Left lobe of liver (tissue), 2 donors: ENCODE measurements at regions not wholly inside any gene's neighbourhood (a gene's known extent, or its start where the extent isn't known, plus 50 kb on each side); places are given as distances from the start of the nearest gene placed in this dataset.
A peak's percentile ranks its signal among the peaks of the same experiment; 100 is the strongest.
"Not testable (repeated sequence)": the region's sequence is repeated elsewhere in the genome, so short reads cannot be mapped to it uniquely, and the experiment has no call there.

ENCODE experiments used
- ATAC-seq: fragments of 200-7000 bp; cut with Tn5 transposase; one replicate; pipeline ENCODE4 v1.9.1; 2020; ENCODE audit warnings: mild to moderate bottlenecking, moderate library complexity
- DNase-seq: peaks from one replicate; pipeline ENCODE4 v3.0.0-alpha.2; 2020; ENCODE audit warnings: low spot score
- donor health status: DM: no; HTN: no; CAD: no; lungs with moderate emphysema.
- donor health status: DM: no; HTN: yes; CAD: no.

DNA sequence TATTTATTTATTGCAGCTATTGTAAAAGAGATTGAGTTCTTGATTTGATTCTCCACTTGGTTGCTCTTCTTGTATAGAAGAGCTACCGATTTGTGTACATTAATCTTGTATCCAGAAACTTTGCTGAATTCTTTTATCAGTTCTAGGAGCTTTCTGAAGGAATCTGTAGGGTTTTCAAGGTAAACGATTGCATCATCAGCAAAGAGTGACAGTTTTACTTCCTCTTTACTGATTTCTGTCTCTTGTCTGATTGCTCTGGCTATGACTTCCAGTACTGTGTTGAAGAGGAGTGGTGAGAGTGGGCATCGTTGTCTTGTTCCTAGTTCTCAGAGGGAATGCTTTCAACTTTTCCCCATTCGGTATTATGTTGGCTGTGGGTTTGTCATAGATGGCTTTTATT lies 103.1 kb downstream of the CAPZA3 start:
- ATAC-seq, DNase-seq: not testable (repeated sequence)

DNA sequence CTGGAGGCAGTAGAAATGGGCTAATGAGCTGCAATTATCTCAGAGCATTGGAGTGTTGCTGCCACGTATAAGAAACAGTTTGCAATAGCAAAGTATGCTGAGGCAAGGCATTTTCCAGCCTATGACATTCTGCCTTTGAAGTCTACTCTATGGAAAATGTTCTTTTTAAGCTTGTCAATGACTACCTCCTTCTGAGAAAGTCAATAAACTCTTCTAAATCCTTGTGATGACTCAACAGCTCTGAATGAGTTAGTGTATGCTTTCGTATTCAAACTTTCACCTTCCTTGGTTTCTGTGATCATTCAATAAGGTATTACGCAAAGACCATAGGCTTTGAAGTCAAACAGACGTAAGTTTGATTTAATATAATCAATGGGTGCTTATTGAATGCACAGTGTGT lies 111.2 kb downstream of the CAPZA3 start:
- ATAC-seq (no peak), DNase-seq (no peak)

DNA sequence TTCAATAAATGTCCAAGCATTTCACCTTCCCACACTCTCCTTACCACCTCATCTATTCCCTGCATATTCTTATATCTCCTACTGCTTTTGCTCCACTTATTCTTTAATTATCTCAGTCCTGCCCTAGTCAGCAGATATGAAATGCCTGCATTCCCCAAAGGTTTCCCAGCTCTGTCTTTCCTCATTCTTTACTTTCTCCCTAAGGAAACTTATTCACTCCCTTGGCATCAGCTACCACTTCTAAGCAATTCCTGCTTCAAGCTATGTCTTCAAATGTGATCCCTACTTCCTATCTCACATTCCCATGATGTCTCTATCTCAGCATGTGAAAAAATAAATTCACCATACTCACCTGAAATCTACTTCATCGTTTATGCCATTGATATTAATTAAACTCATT lies 111.8 kb downstream of the CAPZA3 start:
- DNase-seq (no peak), ATAC-seq (no peak)

DNA sequence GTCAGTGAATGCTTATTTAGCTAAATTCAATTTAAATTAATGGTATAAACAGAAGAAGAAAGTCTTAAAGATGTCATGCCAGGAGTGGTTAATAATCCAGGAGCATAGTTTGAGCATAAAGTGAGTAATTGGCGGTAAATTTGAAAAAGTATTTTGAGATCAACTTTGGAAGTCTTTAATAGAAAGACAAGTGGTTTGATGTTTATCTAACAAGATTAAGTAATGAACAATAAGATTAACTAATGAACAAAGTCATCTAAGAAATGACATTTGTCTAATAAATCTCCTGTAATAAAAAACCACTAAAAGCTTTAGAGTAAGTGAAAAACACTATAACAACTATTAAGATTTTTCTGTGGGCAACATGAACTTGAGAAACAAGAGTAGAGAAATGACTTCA lies 112.8 kb downstream of the CAPZA3 start:
- no peak for ATAC-seq
- DNase-seq, result no peak

DNA sequence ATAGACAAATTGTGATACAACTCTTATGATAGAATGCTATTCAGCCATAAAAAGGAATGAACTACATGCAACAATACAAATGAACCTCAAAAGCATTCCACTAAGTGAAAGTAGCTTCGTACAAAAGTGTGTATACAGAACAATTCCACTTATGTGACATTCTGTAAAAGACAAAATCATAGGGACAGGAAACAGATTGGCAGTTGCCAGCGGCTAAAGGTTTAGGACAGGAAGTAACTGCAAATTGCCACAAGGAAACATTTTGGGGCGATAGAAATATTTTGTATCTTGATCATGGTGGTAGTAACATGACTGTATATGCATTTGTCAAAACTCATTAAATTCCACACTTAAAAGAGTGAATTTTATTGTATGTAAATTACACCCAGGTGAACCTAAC lies 113.4 kb downstream of the CAPZA3 start:
- ATAC-seq, result no peak
- DNase-seq, result no peak

DNA sequence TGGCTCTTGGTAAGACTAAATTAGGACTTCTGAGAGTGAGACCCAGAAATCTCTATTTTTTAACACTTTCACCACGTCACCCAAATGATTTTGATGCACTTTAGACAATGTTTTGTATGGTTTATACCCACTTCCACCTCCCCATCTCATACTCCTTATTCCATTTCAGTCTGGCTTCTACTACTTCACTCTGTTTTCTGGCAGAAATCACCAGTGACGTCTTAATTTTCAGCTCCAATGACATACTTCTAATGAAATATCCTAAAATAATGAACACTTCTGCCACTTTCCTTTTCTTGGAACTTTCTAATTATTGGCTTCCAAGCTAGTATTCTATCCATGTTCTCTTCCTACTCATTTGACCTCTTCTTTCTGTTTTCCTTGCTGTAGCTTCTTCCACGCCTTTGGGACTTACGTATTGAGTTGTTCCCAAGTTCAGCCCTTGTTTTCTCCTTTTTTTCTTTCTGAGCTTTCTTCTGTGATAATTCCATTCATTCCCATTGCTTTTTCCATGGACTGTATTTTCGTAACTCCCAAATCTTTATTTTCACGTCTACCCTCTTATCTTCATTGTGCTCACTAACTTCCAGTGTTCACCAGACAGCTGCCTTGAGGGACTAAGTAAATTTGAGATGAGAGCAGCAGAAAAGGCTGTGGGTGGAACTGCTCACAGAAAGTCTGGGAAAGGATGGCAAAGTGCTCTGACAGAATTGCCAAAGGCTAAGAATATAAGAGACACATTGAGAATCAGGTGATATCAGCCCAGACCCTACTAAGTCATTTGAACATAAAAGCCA lies 115.8 kb downstream of the CAPZA3 start:
- DNase-seq, result no peak
- no peak for ATAC-seq

DNA sequence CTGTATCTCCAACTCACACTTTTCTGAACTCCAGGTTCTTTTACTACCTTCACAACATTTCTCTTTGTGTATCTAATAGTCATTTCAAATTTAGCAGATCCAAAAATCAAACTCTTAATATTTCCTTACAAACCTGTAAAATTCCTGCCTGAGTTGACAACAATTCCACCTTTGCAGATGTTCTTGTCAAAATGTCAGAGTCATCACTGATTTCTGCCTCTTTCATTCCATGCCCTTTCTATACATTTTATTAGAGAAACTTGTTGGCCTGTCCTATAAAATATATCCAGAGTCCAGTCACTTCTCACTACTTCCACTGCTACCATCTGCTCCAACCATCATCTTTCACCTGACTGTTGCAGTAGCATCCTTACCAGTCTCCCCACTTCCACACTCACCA lies 119.7 kb downstream of the CAPZA3 start:
- ATAC-seq (no peak), DNase-seq (no peak)

DNA sequence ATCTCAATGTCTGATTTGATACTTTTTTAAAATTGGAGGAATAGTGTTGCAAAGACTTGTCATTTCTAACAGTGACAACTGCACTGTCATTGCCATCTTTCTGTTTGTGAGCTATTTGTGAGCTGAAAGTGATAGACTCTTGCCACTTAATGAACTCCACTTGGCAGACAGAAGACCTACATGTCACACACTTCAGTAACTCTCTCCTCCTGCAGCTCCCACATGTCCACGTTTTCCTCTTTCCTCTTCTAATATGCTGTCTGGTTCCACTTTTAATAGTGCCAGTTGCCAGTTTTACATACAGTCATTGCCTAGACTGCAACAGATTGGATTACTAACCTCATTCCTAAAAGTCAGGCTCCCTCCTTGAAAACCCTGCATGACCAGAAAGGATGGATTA lies 121.5 kb downstream of the CAPZA3 start:
- ATAC-seq (no peak), DNase-seq (no peak)

DNA sequence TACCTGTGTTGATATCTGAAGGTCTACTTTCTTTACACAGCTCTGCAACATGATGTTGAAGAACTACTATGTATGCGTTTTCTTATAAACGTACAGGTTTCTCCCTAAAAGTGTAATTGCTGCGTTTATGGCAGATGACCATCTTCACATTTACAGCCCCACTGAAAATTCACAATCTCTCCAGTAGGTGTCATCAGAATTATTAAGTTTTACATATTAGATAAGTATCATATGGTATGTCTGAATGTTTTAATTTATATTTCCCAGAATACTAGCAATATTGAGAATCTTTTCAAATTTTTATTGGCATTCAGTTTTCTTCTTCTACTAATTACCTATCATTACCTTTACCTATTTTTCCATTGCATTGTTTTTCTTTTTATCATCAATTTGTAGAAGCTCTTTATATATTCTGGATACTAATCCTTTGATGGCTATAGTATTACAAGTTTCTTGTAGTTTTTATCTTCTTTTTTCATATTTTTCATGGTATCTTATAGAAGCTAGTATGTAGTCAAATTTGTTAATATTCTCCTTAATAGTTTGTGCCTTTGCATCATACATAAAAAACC lies 123.5 kb downstream of the CAPZA3 start:
- DNase-seq (no peak), ATAC-seq (peak; percentile 68)

DNA sequence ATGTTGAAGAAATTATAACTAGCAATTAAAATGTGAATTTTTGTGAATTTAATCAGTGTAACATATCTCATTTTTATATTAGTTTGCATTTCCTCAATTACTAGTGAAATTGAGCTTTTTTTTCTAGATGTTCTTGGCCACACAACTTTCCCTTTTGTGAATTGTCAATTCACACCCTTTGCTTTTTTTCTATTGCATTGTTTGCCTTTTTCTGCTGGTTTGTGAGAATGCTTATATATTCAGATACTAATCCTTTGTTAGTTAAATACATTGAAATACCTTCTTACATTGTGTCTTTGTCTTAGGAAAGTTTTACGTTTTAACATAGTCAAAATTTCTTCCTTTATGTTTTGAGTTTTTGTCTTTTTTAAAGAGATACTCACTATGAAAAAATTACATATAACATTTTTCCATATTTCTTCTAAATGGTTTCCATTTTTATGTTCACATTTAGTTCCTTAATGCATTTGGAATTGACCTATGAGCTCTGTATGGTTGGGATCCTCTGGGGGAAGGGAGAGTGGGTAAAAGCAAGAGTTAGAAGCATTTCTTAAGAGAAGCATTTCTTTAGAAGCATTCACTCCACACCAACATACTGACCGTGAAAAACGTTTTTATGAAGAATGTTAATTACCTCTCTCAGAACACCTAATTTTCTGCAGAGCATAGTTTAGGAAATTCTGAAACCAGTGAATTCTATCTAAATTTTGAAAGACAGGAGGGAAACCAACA lies 126.0 kb downstream of the CAPZA3 start:
- ATAC-seq, result no peak
- no peak for DNase-seq

DNA sequence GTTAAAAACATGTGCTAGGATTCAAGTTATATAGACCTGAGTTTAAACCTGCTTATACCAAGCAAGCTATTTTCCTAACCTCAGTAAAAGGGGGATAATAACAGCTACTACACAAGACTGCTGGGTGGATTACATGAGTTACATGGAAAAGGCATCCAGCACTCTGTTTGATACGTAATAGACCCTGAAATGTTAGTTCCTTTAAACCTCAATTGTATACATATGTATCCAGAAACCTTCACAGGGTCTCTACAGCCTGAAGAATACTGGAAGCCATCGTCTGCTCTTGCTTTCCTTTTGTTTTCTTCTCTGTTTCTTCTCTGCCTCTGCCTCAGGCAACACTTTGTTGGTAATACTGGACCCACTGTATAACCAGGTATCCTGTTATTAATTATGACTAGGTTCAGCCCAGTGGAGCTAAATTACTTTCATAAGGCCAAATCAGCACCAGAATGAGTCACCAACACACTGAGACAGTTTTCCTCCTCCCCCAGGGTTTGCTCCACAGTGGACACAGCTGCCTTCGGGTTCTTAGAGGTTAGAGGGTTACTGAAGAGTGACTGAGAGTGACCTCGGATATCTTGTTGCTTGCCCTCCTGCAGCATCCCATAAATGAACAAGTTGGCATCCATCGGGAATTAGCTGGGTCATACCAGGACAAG lies 127.1 kb downstream of the CAPZA3 start:
- DNase-seq, result no peak
- ATAC-seq, result no peak

DNA sequence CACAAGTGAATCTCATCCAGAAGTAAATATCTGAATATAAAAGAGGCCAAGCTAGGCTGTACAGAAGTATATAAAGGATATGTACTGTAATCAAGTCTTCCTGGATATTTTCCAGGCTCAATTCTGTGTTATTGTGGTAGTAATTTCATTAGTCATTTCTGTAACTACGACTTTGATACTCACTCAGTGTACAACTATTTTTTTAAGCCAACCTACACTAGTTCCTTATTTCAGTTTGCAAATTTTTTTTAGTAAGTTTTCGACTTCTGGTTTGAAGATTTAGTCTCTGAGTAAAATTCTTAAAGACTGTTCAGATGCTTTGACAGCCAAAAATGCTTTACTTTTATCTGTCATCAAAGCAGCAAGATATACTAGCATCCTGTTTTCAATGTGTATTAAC lies 130.8 kb downstream of the CAPZA3 start:
- ATAC-seq (no peak), DNase-seq (no peak)

DNA sequence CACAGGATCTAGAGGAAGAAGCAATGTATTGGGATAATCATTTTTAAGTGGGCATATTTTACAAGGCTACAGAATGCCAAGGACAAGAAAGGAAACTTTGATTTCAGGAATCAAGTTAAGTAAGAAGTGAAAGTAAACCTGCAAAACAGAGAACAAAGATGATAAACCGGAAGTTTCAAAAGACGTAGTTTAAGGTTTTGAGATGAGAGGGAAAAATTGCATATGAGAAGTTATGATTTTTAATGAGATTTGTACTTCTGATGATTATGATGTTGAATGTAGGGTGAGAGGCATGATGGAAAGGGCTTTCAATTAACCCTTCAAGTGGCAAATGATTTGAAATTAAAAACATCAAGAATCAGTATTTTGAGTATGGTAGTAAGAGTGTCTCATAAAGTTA lies 134.9 kb downstream of the CAPZA3 start:
- ATAC-seq (no peak), DNase-seq (no peak)

DNA sequence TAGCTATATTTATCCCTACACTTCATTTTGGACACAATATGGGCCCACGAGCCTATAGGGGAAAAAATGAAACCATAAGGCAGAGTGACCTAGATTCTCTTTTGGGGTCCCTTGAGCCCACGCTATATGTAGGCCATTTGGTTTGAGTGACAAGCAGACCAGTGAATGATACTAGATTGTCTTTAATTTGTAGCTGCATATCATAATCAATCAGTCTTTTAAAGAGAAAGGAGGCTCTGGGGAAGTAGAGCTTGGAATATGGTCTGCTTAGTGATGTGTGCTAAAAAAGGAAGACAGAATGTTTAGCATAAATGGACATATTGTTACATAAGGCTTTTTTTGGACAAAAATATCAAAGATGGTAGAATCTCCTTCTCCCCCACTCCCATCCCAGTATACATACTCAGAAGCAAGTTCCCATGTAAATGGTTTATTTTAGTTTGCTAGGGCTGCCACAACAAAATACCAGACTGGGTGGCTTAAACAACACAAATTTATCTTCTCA lies 140.8 kb downstream of the CAPZA3 start:
- DNase-seq (no peak), ATAC-seq (no peak)

DNA sequence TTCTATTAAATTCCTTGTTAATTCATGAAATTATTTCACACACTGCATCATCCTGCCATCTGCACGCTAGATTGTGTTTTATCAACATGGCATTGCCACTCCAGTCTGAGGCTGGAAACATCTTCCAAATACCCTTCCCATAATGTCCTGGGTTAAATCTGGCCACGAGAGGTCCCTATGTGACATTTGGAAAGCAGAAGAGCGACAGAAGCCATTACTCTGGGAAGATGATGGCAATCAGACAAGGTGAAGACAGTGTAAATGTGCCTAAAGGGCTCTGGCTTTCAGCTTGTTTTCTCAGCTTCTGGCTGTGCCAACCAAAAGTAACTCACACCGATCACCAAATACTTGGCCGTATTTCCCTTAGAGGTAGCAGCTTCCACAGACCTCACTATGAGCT lies 144.8 kb downstream of the CAPZA3 start:
- DNase-seq (no peak), ATAC-seq (peak; percentile 73)

DNA sequence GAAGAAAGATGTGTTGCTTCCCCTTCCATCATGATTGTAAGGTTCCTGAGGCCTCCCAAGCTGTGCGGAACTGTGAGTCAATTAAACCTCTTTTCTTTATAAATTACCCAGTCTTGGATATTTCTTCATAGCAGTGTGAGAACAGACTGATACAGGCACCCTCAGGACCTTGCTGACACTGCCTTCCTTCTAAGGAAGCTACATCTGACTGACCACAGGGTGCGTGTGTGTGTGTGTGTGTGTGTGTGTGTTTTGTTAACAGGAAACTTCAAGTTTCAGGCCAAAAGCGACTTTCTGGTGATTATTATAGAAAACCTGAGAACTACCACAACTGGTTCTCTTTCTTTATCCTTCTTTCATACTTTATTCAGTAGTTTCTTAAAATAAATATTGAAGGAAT lies 149.0 kb downstream of the CAPZA3 start:
- DNase-seq (no peak), ATAC-seq (no peak)

DNA sequence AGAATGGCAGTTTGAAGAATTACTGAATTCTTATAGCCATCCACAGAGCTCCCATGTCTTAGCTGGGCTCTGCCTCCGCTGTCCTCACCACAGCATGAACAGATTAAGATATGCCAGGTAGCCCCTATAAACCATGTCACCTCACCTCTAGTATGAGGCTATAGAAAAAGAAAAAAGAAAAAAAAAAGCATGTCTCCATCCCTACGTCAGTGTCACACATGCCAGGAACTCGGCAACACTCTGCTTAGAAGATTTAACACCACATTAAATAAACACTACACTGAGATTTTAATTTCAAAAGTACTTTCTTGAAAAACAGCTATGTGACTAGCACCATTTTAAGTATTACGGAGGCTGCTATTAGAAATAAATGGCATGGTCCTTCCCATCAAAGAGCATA lies 149.4 kb downstream of the CAPZA3 start:
- ATAC-seq, result no peak
- DNase-seq, result no peak

DNA sequence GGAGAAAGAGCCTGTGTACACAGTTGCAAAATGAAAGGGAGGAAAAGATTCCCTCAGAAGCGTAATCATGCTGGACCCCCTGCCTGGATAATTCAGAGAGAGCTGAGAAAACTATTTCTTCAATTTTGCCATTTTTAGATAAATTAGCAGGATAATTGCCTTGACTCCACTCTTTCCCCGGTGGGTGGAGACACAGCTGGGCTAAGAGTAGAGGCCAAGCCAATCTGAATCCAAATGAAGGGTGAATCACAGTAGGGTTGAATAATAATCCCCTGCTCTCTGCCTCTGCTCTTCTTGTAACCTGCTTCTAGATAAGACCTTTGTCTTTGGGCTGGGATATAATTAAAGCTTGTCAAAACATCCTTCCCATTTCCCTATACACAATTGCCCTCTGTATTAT lies 150.1 kb downstream of the CAPZA3 start:
- DNase-seq (no peak), ATAC-seq (no peak)

DNA sequence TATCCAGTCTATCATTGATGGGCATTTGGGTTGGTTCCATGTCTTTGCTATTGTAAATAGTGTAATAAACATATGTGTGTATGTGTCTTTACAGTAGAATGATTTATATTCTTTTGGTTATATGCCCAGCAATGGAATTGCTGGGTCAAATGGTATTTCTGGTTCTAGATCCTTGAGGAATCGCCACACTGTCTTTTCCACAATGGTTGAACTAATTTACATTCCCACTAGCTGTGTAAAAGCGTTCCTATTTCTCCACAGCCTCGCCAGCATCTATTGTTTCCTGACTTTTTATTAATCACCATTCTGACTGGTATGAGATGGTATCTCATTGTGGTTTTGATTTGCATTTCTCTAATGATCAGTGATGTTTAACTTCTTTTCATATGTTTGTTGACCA lies 152.7 kb downstream of the CAPZA3 start:
- DNase-seq, ATAC-seq: not testable (repeated sequence)

DNA sequence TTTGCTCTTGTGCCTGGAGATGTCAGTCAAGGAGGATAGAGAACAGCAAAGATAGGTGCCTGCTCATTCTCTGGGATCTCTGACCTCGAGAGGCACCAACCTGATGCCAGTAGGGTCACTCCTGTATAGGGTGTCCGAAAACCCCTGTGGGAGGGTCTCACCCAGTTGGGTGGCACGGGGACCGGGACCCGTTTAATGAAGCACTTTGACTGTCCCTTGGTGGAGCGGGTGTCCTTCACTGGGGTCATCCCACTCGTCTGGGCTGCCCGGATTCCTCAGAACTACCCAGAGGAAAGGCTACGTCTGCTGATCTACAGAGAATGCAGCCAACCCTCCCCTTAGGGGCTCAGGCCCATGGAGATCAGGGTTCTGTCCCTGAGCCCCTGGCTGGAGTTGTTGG lies 157.6 kb downstream of the CAPZA3 start:
- DNase-seq (no peak), ATAC-seq (no peak)

DNA sequence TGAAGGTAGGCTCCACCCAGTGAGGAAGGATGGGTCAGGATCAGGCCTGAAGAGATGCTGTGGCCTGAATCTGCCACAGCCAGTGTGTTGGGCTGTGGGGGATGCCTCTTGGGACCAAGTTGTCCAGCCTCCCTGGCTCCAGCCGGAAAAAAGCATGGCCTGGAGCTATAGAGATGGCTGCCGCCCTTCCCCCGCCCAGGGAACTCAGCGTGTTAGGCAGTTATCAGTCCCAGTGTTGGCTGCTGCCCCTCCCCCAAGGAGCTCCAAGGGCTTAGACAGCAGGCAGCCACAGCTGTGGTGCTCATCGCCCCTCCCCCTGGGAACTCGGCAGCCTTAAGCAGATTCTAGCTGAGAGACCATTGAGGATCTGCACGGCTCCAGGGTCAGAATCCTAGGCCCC lies 158.0 kb downstream of the CAPZA3 start:
- DNase-seq (no peak), ATAC-seq (no peak)

DNA sequence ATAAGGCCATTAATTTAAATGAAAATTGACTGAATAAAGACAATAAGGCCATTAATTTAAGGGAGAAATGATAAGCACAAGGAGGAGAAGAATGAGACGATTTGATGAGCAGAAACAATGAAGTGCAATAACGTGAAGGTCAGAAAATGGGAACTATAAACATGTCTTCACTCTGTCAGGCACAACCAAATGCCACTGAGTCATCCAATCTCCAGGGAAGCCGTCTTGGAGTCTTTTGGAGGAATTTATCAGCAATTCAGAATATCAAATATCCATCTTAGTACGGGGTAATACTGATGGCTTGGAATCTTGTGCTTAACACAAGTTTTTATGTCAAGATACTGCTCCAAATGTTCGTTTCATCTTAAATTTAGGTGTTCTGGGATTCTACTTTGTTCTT lies 159.9 kb downstream of the CAPZA3 start:
- no peak for DNase-seq
- ATAC-seq, result no peak
